T-cell (primary cell): ENCODE measurements at regions not wholly inside any gene's neighbourhood (a gene's known extent, or its start where the extent isn't known, plus 50 kb on each side); places are given as distances from the start of the nearest gene placed in this dataset.

ENCODE experiments used
- ATAC-seq, 4 experiments: fragments of 200-7000 bp in 3 of 4; fragments of 150-1000 bp in 1 of 4; cut with Tn5 transposase; replicated peaks in 1 of 4; 1 replicate in 3 of 4; 2 replicates in 1 of 4; pipeline ENCODE4 v1.10.0; 2021; ENCODE audit warnings: moderate library complexity in 3 of 4, mild to moderate bottlenecking in 2 of 4, moderate number of reproducible peaks in 1 of 4
- CTCF ChIA-PET, 2 donors: fragments of 300-600 bp; sonication (Branson Sonifier 250); formaldehyde crosslinking; loops; one replicate each; lab custom pipeline; 2022; ENCODE audit warnings: antibody characterized with exemption in 2 of 2; lab: Charles Lee
- POLR2A ChIA-PET, 2 donors: fragments of 300-600 bp; sonication (Branson Sonifier 250); formaldehyde crosslinking; loops; one replicate each; lab custom pipeline; 2022; ENCODE audit warnings: antibody characterized with exemption in 2 of 2; lab: Charles Lee
- DNase-seq, 35 experiments: peaks; one replicate each; pipeline versions ENCODE4 v3.0.0 to v3.0.0-alpha.2; 2013 to 2023
- H3K27ac ChIP-seq: one replicate; pipeline ENCODE4 v1.5.1; 2013; ENCODE audit warnings: low read length
- H3K27me3 ChIP-seq, 2 experiments: replicated peaks in 1 of 2; 1 replicate in 1 of 2; 2 replicates in 1 of 2; pipeline versions ENCODE4 v1.6.1 to v1.7.0; 2013; ENCODE audit warnings: low read length in 1 of 2, mixed read lengths in 1 of 2; ENCODE audit not compliant: control insufficient read depth in 2 of 2, insufficient read depth in 2 of 2; ENCODE audit errors: extremely low read depth in 1 of 2
- H3K36me3 ChIP-seq, 2 donors: 1 replicate in 1 of 2; 2 replicates in 1 of 2; pipeline versions ENCODE4 v1.6.1 to v1.7.0; 2013; ENCODE audit warnings: low read length in 1 of 2; ENCODE audit not compliant: control insufficient read depth in 2 of 2, insufficient read depth in 1 of 2; ENCODE audit errors: extremely low read depth in 1 of 2
- H3K4me1 ChIP-seq, 2 experiments: 1 replicate in 1 of 2; 2 replicates in 1 of 2; pipeline versions ENCODE4 v1.6.1 to v1.7.0; 2013; ENCODE audit warnings: low read length in 2 of 2, mixed read lengths in 1 of 2; ENCODE audit not compliant: insufficient read depth in 2 of 2, control insufficient read depth in 1 of 2; ENCODE audit errors: extremely low read depth in 1 of 2
- H3K4me3 ChIP-seq, 2 donors: 1 replicate in 1 of 2; 2 replicates in 1 of 2; pipeline versions ENCODE4 v1.5.1 to v1.7.0; 2013; ENCODE audit warnings: mild to moderate bottlenecking in 2 of 2, low read length in 1 of 2, moderate library complexity in 1 of 2; ENCODE audit not compliant: control insufficient read depth in 1 of 2; ENCODE audit errors: extremely low read depth in 1 of 2
- H3K9me3 ChIP-seq: 2 replicates; pipeline ENCODE4 v1.7.0; 2013
- H3K27ac Mint-ChIP-seq, 2 donors: one replicate each; pipeline ENCODE4 v1.8.0; 2020 to 2021; ENCODE audit warnings: mild to moderate bottlenecking in 2 of 2, mixed read lengths in 2 of 2
- H3K27me3 Mint-ChIP-seq, 2 donors: one replicate each; pipeline ENCODE4 v1.8.0; 2021 to 2022; ENCODE audit warnings: mixed read lengths in 2 of 2
- H3K36me3 Mint-ChIP-seq: one replicate; pipeline ENCODE4 v1.8.0; 2021; ENCODE audit warnings: mixed read lengths
- H3K4me1 Mint-ChIP-seq, 3 donors: one replicate each; pipeline ENCODE4 v1.8.0; 2020 to 2022; ENCODE audit warnings: mixed read lengths in 3 of 3, mild to moderate bottlenecking in 1 of 3
- H3K4me3 Mint-ChIP-seq, 3 donors: one replicate each; pipeline ENCODE4 v1.8.0; 2020 to 2022; ENCODE audit warnings: mild to moderate bottlenecking in 3 of 3, mixed read lengths in 3 of 3, moderate library complexity in 3 of 3
- H3K9me3 Mint-ChIP-seq, 3 donors: one replicate each; pipeline ENCODE4 v1.8.0; 2020 to 2022; ENCODE audit warnings: mixed read lengths in 3 of 3
- WGBS: methylation state at CpG from one replicate; pipeline ENCODE4 v1.1.5; 2013; ENCODE audit warnings: missing lambda C conversion rate; ENCODE audit not compliant: insufficient coverage; 5-methylcytosine and 5-hydroxymethylcytosine counted together

- POLR2A ChIA-PET = no interaction called here
- H3K4me1 ChIP-seq = no peaks in the 10 kb centered on the region
- Mint-ChIP-seq H3K4me3 (no peak overlapping the region), H3K27ac (no peak overlapping the region), H3K27me3 (peaks cover 9 to 30% of the 10 kb centered on the region in 2 donors), H3K9me3 (peaks cover 10 to 20% (median 16%) of the 10 kb centered on the region in 3 donors), H3K4me1 (no peaks in the 10 kb centered on the region), H3K36me3 (no peaks in the 10 kb centered on the region)
- DNase-seq (no peak), ATAC-seq (no peak)
- H3K27me3 ChIP-seq = peaks cover 0 to 31% of the 10 kb centered on the region in 2 experiments
- H3K27ac ChIP-seq = no peak overlapping the region
- no CpG with 5 or more reads among the region's 3 CpGs for WGBS
- H3K9me3 ChIP-seq = no peaks in the 10 kb centered on the region
- no peak overlapping the region for H3K4me3 ChIP-seq
- CTCF ChIA-PET = no interaction called here
- no peaks in the 10 kb centered on the region for H3K36me3 ChIP-seq
Observed at GRCh38 chr17:31660684-31661083, 198.4 kb downstream of the COPRS start.

GRCh38 chr17:31657876-31658275 lies 201.2 kb downstream of the COPRS start:
- H3K4me3 ChIP-seq = no peak overlapping the region
- ChIA-PET POLR2A (no interaction called here), CTCF (no interaction called here)
- no peak for DNase-seq
- H3K27me3 ChIP-seq = peaks cover 0 to 46% of the 10 kb centered on the region in 2 experiments
- Mint-ChIP-seq H3K4me1 (no peaks in the 10 kb centered on the region), H3K9me3 (peaks cover under 1 to 5% (median 4%) of the 10 kb centered on the region in 3 donors), H3K36me3 (no peaks in the 10 kb centered on the region), H3K27ac (no peak overlapping the region), H3K27me3 (peaks cover 12 to 39% of the 10 kb centered on the region in 2 donors), H3K4me3 (no peak overlapping the region)
- no peak for ATAC-seq
- no peaks in the 10 kb centered on the region for H3K9me3 ChIP-seq
- 92% methylated on average over 2 of the region's 4 CpGs for WGBS
- H3K4me1 ChIP-seq = peaks cover 0 to 8% of the 10 kb centered on the region in 2 experiments
- no peak overlapping the region for H3K27ac ChIP-seq
- H3K36me3 ChIP-seq = no peaks in the 10 kb centered on the region

DNA sequence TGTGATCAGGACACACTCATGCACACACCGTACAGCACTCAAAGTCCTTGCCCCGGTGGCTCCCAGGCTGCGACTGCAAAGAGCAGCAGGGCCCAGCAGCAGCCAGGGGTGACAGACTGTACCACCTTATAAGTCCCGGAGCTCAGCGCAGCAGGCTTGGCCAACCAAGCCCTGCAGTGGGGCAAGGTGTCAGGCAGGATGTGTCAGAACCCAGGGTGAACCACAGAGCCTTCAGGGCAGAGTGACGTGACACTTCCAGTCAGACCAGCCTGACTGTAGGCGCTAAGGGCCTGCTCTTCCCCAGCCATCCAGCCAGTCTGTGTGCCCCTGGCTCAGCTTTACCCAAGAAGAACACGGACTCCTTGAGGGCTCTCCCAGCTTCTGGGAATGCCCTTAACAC lies 204.1 kb downstream of the COPRS start:
- Histone ChIP-seq H3K4me3 (no peak overlapping the region), H3K36me3 (no peaks in the 10 kb centered on the region), H3K27ac (no peak overlapping the region), H3K4me1 (peaks cover 0 to 8% of the 10 kb centered on the region in 2 experiments), H3K9me3 (no peaks in the 10 kb centered on the region), H3K27me3 (peaks cover 0 to 33% of the 10 kb centered on the region in 2 experiments)
- 58% methylated on average over 8 of the region's 8 CpGs for WGBS
- ATAC-seq = peak in 3 of 4 experiments; percentile 36 to 50 (median 38)
- H3K27me3 Mint-ChIP-seq = peaks cover 16 to 30% of the 10 kb centered on the region in 2 donors
- no peak overlapping the region for H3K4me3 Mint-ChIP-seq
- no peak overlapping the region for H3K27ac Mint-ChIP-seq
- no peaks in the 10 kb centered on the region for H3K36me3 Mint-ChIP-seq
- DNase-seq = peak in 26 of 35 experiments; percentile 2 to 55 (median 22)
- H3K9me3 Mint-ChIP-seq = no peaks in the 10 kb centered on the region
- ChIA-PET POLR2A (no interaction called here), CTCF (no interaction called here)
- H3K4me1 Mint-ChIP-seq = no peaks in the 10 kb centered on the region

GRCh38 chr17:31653691-31654090 lies 205.4 kb downstream of the COPRS start:
- no peak for ATAC-seq
- no peak overlapping the region for H3K4me3 ChIP-seq
- Mint-ChIP-seq H3K36me3 (no peaks in the 10 kb centered on the region), H3K4me1 (no peaks in the 10 kb centered on the region), H3K4me3 (no peak overlapping the region), H3K27me3 (peaks cover 13 to 27% of the 10 kb centered on the region in 2 donors), H3K27ac (no peak overlapping the region), H3K9me3 (no peaks in the 10 kb centered on the region)
- no peaks in the 10 kb centered on the region for H3K9me3 ChIP-seq
- DNase-seq = no peak
- no CpG with 5 or more reads among the region's 6 CpGs for WGBS
- ChIA-PET CTCF (no interaction called here), POLR2A (no interaction called here)
- H3K27me3 ChIP-seq = peaks cover 0 to 32% of the 10 kb centered on the region in 2 experiments
- no peak overlapping the region for H3K27ac ChIP-seq
- no peaks in the 10 kb centered on the region for H3K36me3 ChIP-seq
- peaks cover 0 to 8% of the 10 kb centered on the region in 2 experiments for H3K4me1 ChIP-seq

- ChIA-PET CTCF (interaction anchor here in 1 of 2 donors (0.5 kb wide), 2 partner anchors 129 to 1558 kb away, joined by 3 read pairs; no protein-coding TSS in a partner anchor), POLR2A (no interaction called here)
- Histone ChIP-seq H3K9me3 (no peaks in the 10 kb centered on the region), H3K27ac (no peak overlapping the region), H3K27me3 (peaks cover 0 to 21% of the 10 kb centered on the region in 2 experiments), H3K36me3 (no peaks in the 10 kb centered on the region), H3K4me1 (peaks cover 0 to 8% of the 10 kb centered on the region in 2 experiments), H3K4me3 (no peak overlapping the region)
- no peak overlapping the region for H3K4me3 Mint-ChIP-seq
- no peak for ATAC-seq
- peaks cover 6 to 20% of the 10 kb centered on the region in 2 donors for H3K27me3 Mint-ChIP-seq
- H3K4me1 Mint-ChIP-seq = no peaks in the 10 kb centered on the region
- H3K36me3 Mint-ChIP-seq = no peaks in the 10 kb centered on the region
- H3K27ac Mint-ChIP-seq = no peak overlapping the region
- 50% methylated on average over 1 of the region's 5 CpGs for WGBS
- no peak for DNase-seq
- peaks cover 1 to 10% (median 2%) of the 10 kb centered on the region in 3 donors for H3K9me3 Mint-ChIP-seq
Observed at GRCh38 chr17:31650756-31651520, 208.1 kb downstream of the COPRS start.

- no peak overlapping the region for H3K27ac ChIP-seq
- Mint-ChIP-seq H3K27ac (no peak overlapping the region), H3K36me3 (no peaks in the 10 kb centered on the region), H3K27me3 (peaks cover 8 to 18% of the 10 kb centered on the region in 2 donors), H3K4me1 (no peaks in the 10 kb centered on the region), H3K9me3 (peaks cover 10 to 22% (median 11%) of the 10 kb centered on the region in 3 donors), H3K4me3 (no peak overlapping the region)
- no peaks in the 10 kb centered on the region for H3K9me3 ChIP-seq
- peaks cover 0 to 22% of the 10 kb centered on the region in 2 experiments for H3K27me3 ChIP-seq
- no peak overlapping the region for H3K4me3 ChIP-seq
- CTCF ChIA-PET = no interaction called here
- POLR2A ChIA-PET = no interaction called here
- H3K4me1 ChIP-seq = no peaks in the 10 kb centered on the region
- ATAC-seq (no peak), DNase-seq (no peak)
- WGBS = 85% methylated on average over 3 of the region's 3 CpGs
- H3K36me3 ChIP-seq = no peaks in the 10 kb centered on the region
Observed at GRCh38 chr17:31649302-31649701, 209.7 kb downstream of the COPRS start.
